ENCODE measurements at regions not wholly inside any gene's neighbourhood (a gene's known extent, or its start where the extent isn't known, plus 50 kb on each side); places are given as distances from the start of the nearest gene placed in this dataset.

- no peak overlapping the region for H3K4me3 ChIP-seq (ENCODE audit: low read depth, low read length)
- in situ Hi-C loops (cut with HindIII; ENCODE audit: low sequenced_read_pairs), result no loop called here
- no peak for TF ChIP-seq CTCF (IDR thresholded peaks at IDR 0.05; ENCODE audit: low read depth, low read length, missing control alignments)
- peak; percentile 68 for DNase-seq (ENCODE audit: low read depth)
These were observed 1769.0 kb upstream of the PCDH20 start for GRCh38 chr13:63184693-63185092.

- in situ Hi-C loops (cut with HindIII; ENCODE audit: low sequenced_read_pairs), result no loop called here
- no peak for DNase-seq (ENCODE audit: low read depth)
- H3K4me3 ChIP-seq (ENCODE audit: low read depth, low read length), result no peak overlapping the region
- no peak for TF ChIP-seq CTCF (IDR thresholded peaks at IDR 0.05; ENCODE audit: low read depth, low read length, missing control alignments)
These were observed 1759.9 kb upstream of the PCDH20 start for GRCh38 chr13:63175536-63175935.

GRCh38 chr13:63167699-63168337 lies 1752.2 kb upstream of the PCDH20 start:
- in situ Hi-C loops (cut with HindIII; ENCODE audit: low sequenced_read_pairs), result no loop called here
- TF ChIP-seq CTCF (IDR thresholded peaks at IDR 0.05; ENCODE audit: low read depth, low read length, missing control alignments), result no peak
- H3K4me3 ChIP-seq (ENCODE audit: low read depth, low read length), result no peak overlapping the region
- DNase-seq (ENCODE audit: low read depth), result no peak

- TF ChIP-seq CTCF (IDR thresholded peaks at IDR 0.05; ENCODE audit: low read depth, low read length, missing control alignments), result no peak
- H3K4me3 ChIP-seq (ENCODE audit: low read depth, low read length), result no peak overlapping the region
- DNase-seq (ENCODE audit: low read depth), result no peak
- in situ Hi-C loops (cut with HindIII; ENCODE audit: low sequenced_read_pairs), result no loop called here
These were observed 1750.7 kb upstream of the PCDH20 start for GRCh38 chr13:63166345-63166744.

- H3K4me3 ChIP-seq (ENCODE audit: low read depth, low read length), result no peak overlapping the region
- DNase-seq (ENCODE audit: low read depth), result no peak
- no peak for TF ChIP-seq CTCF (IDR thresholded peaks at IDR 0.05; ENCODE audit: low read depth, low read length, missing control alignments)
- in situ Hi-C loops (cut with HindIII; ENCODE audit: low sequenced_read_pairs), result no loop called here
These were observed 1748.3 kb upstream of the PCDH20 start for GRCh38 chr13:63163903-63164302.

- in situ Hi-C loops (cut with HindIII; ENCODE audit: low sequenced_read_pairs), result no loop called here
- no peak overlapping the region for H3K4me3 ChIP-seq (ENCODE audit: low read depth, low read length)
- TF ChIP-seq CTCF (IDR thresholded peaks at IDR 0.05; ENCODE audit: low read depth, low read length, missing control alignments), result no peak
- DNase-seq (ENCODE audit: low read depth), result no peak
These were observed 1745.6 kb upstream of the PCDH20 start for GRCh38 chr13:63161219-63161618.
